ENCODE measurements at regions not wholly inside any gene's neighbourhood (a gene's known extent, or its start where the extent isn't known, plus 50 kb on each side); places are given as distances from the start of the nearest gene placed in this dataset.

DNA sequence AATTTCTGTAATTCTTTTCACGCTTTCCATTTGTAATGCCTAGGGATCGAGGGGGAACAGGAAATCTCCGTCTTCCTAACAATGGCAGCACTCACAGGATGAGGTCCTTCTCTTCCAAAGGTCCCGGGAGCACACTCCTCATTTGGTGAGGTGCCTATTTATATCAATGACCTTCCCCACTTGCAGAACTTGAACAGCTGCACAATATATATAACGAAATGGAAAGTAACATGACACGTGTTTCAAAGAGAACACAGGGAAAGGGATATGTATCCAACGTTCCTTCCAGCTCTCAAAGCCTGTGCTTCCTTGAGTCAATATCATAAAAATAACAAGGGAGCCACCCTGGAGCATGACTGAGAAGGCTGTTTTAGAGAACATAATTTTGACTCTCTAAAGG, 78.6 kb upstream of the RBM24 start:
- TF ChIP-seq, protein P1, sequence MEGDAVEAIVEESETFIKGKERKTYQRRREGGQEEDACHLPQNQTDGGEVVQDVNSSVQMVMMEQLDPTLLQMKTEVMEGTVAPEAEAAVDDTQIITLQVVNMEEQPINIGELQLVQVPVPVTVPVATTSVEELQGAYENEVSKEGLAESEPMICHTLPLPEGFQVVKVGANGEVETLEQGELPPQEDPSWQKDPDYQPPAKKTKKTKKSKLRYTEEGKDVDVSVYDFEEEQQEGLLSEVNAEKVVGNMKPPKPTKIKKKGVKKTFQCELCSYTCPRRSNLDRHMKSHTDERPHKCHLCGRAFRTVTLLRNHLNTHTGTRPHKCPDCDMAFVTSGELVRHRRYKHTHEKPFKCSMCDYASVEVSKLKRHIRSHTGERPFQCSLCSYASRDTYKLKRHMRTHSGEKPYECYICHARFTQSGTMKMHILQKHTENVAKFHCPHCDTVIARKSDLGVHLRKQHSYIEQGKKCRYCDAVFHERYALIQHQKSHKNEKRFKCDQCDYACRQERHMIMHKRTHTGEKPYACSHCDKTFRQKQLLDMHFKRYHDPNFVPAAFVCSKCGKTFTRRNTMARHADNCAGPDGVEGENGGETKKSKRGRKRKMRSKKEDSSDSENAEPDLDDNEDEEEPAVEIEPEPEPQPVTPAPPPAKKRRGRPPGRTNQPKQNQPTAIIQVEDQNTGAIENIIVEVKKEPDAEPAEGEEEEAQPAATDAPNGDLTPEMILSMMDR (IDR thresholded peaks at IDR 0.05), result no peak
- TF ChIP-seq EZH2 (IDR thresholded peaks at IDR 0.05), result no peak

Measured in neural progenitor cell (in vitro differentiated cells).